HCT116 (cell line): ENCODE measurements at regions not wholly inside any gene's neighbourhood (a gene's known extent, or its start where the extent isn't known, plus 50 kb on each side); places are given as distances from the start of the nearest gene placed in this dataset.

Experiments used
- ATAC-seq: fragments of 200-7000 bp; cut with Tn5 transposase; 2 replicates; pipeline ENCODE4 v1.9.1; 2020; ENCODE audit warnings: mild to moderate bottlenecking, moderate library complexity
- BruUV-seq: library from RNA; stranded (reverse); fragments of 400-500 nt; replicated peaks from 2 replicates; lab custom pipeline; 2021; lab: Mats Ljungman, UMichigan
- CTCF ChIA-PET: fragments of 300-600 bp; sonication (Branson Sonifier 250); formaldehyde crosslinking; loops from one replicate; lab custom pipeline; 2021; ENCODE audit warnings: antibody characterized with exemption; lab: Charles Lee
- POLR2A ChIA-PET: fragments of 300-600, 350-600 bp; sonication (Branson Sonifier 250); formaldehyde crosslinking; loops from one replicate; lab custom pipeline; 2021; ENCODE audit warnings: antibody characterized with exemption; lab: Charles Lee
- RAD21 ChIA-PET, 2 experiments: fragments of 300-600 bp; sonication (Branson Sonifier 250); formaldehyde crosslinking; loops; one replicate each; lab custom pipeline; 2023; ENCODE audit warnings: low total read pairs in 2 of 2; ENCODE audit not compliant: uncharacterized antibody in 2 of 2, unreplicated experiment in 2 of 2, low non-redundant PET in 1 of 2; lab: Charles Lee
- DNase-seq: peaks from one replicate; pipeline ENCODE4 v3.0.0-alpha.2; 2010; ENCODE audit warnings: low read depth, low spot score
- H2AFZ ChIP-seq: fragments of 200-600 bp; shearing (Covaris generic), sonication (generic); 2 replicates; pipeline ENCODE4 v1.6.1; 2017; ENCODE audit warnings: low read depth, mixed run types, mixed read lengths, antibody characterized with exemption, low read length; ENCODE audit not compliant: poor library complexity, severe bottlenecking
- H3K27ac ChIP-seq: 2 replicates; pipeline ENCODE4 v1.5.1; 2012; ENCODE audit warnings: low read depth, low read length
- H3K27me3 ChIP-seq: fragments of 200-600 bp; sonication (generic); 2 replicates; pipeline ENCODE4 v1.6.1; 2016; ENCODE audit warnings: mixed run types, low read length, mixed read lengths; ENCODE audit not compliant: insufficient read depth
- H3K36me3 ChIP-seq, 2 experiments: fragments of 200-500 bp in 1 of 2; fragments of 200-600 bp in 1 of 2; sonication (Bioruptor generic) in 1 of 2; sonication (generic) in 1 of 2; 2 replicates each; pipeline versions ENCODE4 v1.5.1 to v1.6.1; 2014 to 2016; ENCODE audit warnings: low read length in 2 of 2, inconsistent platforms in 1 of 2, mixed read lengths in 1 of 2, mixed run types in 1 of 2; ENCODE audit not compliant: insufficient read depth in 2 of 2, control insufficient read depth in 1 of 2
- H3K4me1 ChIP-seq, 2 experiments: fragments of 200-600 bp in 1 of 2; sonication (generic) in 1 of 2; 2 replicates each; pipeline versions ENCODE4 v1.5.1 to v1.6.1; 2012 to 2017; ENCODE audit warnings: low read length in 2 of 2, inconsistent platforms in 1 of 2, mild to moderate bottlenecking in 1 of 2, mixed read lengths in 1 of 2, mixed run types in 1 of 2, moderate library complexity in 1 of 2; ENCODE audit not compliant: insufficient read depth in 2 of 2, control insufficient read depth in 1 of 2
- H3K4me2 ChIP-seq: fragments of 200-600 bp; sonication (generic); 2 replicates; pipeline ENCODE4 v1.6.1; 2017; ENCODE audit warnings: mixed run types, low read length, mixed read lengths
- H3K4me3 ChIP-seq, 2 experiments: fragments of 200-600 bp in 1 of 2; sonication (generic) in 1 of 2; replicated peaks in 1 of 2; 2 replicates each; pipeline ENCODE4 v1.5.1; 2011 to 2016; ENCODE audit warnings: low read length in 2 of 2, control low read depth in 1 of 2, low read depth in 1 of 2, mild to moderate bottlenecking in 1 of 2, mixed read lengths in 1 of 2, mixed run types in 1 of 2
- H3K79me2 ChIP-seq: fragments of 200-600 bp; sonication (generic); 2 replicates; pipeline ENCODE4 v1.6.1; 2017; ENCODE audit warnings: mild to moderate bottlenecking, mixed run types, low read length, moderate library complexity, mixed read lengths; ENCODE audit not compliant: insufficient read depth
- H3K9ac ChIP-seq: fragments of 200-600 bp; sonication (generic); 2 replicates; pipeline ENCODE4 v1.6.1; 2016; ENCODE audit warnings: low read length, mixed read lengths
- H3K9me2 ChIP-seq: fragments of 200-600 bp; sonication (generic), shearing (Covaris generic); 2 replicates; pipeline ENCODE4 v1.6.1; 2017; ENCODE audit warnings: mixed run types, mild to moderate bottlenecking, moderate library complexity; ENCODE audit not compliant: insufficient read depth
- H3K9me3 ChIP-seq, 2 experiments: fragments of 200-500 bp in 1 of 2; fragments of 200-600 bp in 1 of 2; sonication (Bioruptor generic) in 1 of 2; sonication (generic) in 1 of 2; 2 replicates each; pipeline ENCODE4 v1.6.1; 2014 to 2017; ENCODE audit warnings: low read length in 2 of 2, mixed read lengths in 2 of 2, inconsistent platforms in 1 of 2, low read depth in 1 of 2, mild to moderate bottlenecking in 1 of 2, mixed run types in 1 of 2, moderate library complexity in 1 of 2; ENCODE audit not compliant: control insufficient read depth in 1 of 2, insufficient read depth in 1 of 2
- H4K20me1 ChIP-seq: fragments of 200-600 bp; sonication (generic), shearing (Covaris generic); 2 replicates; pipeline ENCODE4 v1.6.1; 2017; ENCODE audit warnings: mixed run types, mild to moderate bottlenecking, moderate library complexity; ENCODE audit not compliant: insufficient read depth
- CBX3 ChIP-seq: IDR thresholded peaks from 2 replicates; pipeline ENCODE4 v1.6.1; 2012; ENCODE audit warnings: low read depth
- CEBPB ChIP-seq: IDR thresholded peaks from 2 replicates; pipeline ENCODE4 v1.6.1; 2012; ENCODE audit warnings: low read depth
- EGR1 ChIP-seq: IDR thresholded peaks from 2 replicates; pipeline ENCODE4 v1.6.1; 2012; ENCODE audit warnings: low read depth
- EZH2phosphoT487 ChIP-seq: fragments of 200-600 bp; IDR thresholded peaks from 2 replicates; pipeline ENCODE4 v1.6.1; 2018; ENCODE audit warnings: antibody characterized with exemption, borderline replicate concordance
- RAD21 ChIP-seq: IDR thresholded peaks from 2 replicates; pipeline ENCODE4 v1.6.1; 2012; ENCODE audit warnings: low read depth, mild to moderate bottlenecking
- SRF ChIP-seq: IDR thresholded peaks from 2 replicates; pipeline ENCODE4 v1.6.1; 2012; ENCODE audit warnings: low read depth
- TCF7L2 ChIP-seq: IDR thresholded peaks from 2 replicates; pipeline ENCODE4 v1.7.0; 2011; ENCODE audit warnings: borderline replicate concordance, inconsistent platforms; ENCODE audit not compliant: insufficient read depth, insufficient read length; ENCODE audit errors: extremely low read depth
- YY1 ChIP-seq: IDR thresholded peaks from 2 replicates; pipeline ENCODE4 v1.6.1; 2011; ENCODE audit warnings: low read length, low read depth, moderate library complexity, mild to moderate bottlenecking; ENCODE audit not compliant: insufficient replicate concordance; ENCODE audit errors: extremely low read depth
- ZNF274 ChIP-seq: fragments of 200-500 bp; sonication (Bioruptor generic); IDR thresholded peaks from 2 replicates; pipeline ENCODE4 v1.6.1; 2014; ENCODE audit warnings: mild to moderate bottlenecking, low read depth, low read length, inconsistent platforms
- intact Hi-C: fragments of 100-400 bp; cut with micrococcal nuclease; formaldehyde crosslinking; loops from 2 replicates; pipeline ENCODE4 v1.10.0; 2022
- TF ChIP-seq, protein P1 (sequence below): IDR thresholded peaks from 2 replicates; pipeline ENCODE4 v1.6.1; 2012; ENCODE audit warnings: low read depth
- TF ChIP-seq, protein P2 (sequence below): IDR thresholded peaks from 2 replicates; pipeline ENCODE4 v1.6.1; 2012
- TF ChIP-seq, protein P3 (sequence below): IDR thresholded peaks from 2 replicates; pipeline ENCODE4 v1.6.1; 2011; ENCODE audit warnings: mild to moderate bottlenecking, low read length, moderate library complexity; ENCODE audit not compliant: insufficient replicate concordance; ENCODE audit errors: extremely low read depth

DNA sequence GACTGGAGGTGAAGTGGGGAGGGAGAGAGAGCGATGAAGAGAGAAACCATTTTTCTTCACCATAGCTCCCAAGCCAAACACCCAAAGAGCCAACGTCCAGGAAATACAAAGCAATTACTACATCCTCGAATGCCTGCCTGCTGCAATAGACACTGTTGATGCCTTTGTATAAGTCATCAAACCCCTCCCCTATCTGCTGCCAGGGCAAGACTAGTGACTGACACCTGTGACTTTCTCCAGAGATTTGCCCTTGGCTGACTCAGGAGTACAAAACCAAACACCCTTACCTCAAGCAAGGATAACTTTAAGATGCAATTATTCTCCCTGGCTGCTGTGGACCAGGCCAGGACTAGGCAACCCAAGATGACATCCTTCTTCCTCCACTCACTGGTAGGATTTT is 81.8 kb upstream of the RASA1 start:
- Histone ChIP-seq H3K4me3 (no peak overlapping the region), H3K4me1 (no peaks in the 10 kb centered on the region), H2AFZ (no peak overlapping the region), H3K9me3 (no peaks in the 10 kb centered on the region), H3K27ac (no peak overlapping the region), H3K9me2 (no peaks in the 10 kb centered on the region), H3K4me2 (no peak overlapping the region), H3K27me3 (no peaks in the 10 kb centered on the region), H3K79me2 (no peaks in the 10 kb centered on the region), H3K36me3 (no peaks in the 10 kb centered on the region), H3K9ac (no peak overlapping the region), H4K20me1 (no peaks in the 10 kb centered on the region)
- no TSS peak for BruUV-seq
- DNase-seq (no peak), ATAC-seq (no peak)
- intact Hi-C loops = no loop called here
- ChIA-PET RAD21 (no interaction called here), CTCF (no interaction called here), POLR2A (no interaction called here)
- TF ChIP-seq EGR1 = no peak
- no peak for TF ChIP-seq SRF
- no peak for TF ChIP-seq EZH2phosphoT487
- no peak for TF ChIP-seq TCF7L2
- no peak for TF ChIP-seq CBX3

DNA sequence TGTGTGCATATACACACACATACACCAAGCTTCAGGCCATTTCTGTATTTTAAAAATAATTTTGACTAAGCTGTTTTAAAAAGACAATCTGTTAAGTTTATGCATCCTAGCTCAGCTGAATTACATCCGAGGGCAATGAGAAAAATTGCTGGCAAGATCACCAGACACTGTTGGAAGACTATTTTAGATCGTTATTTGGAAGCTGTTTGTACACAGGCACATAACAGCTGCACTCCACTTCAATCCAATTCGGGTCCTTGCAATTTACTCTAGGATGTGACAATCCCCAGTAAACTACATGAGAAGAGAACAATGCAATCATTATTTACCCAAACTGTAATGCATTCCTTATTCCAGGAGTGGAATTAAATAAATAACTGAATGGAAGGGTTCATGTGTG is 79.3 kb upstream of the RASA1 start:
- H3K4me2 ChIP-seq = no peak overlapping the region
- no peaks in the 10 kb centered on the region for H3K27me3 ChIP-seq
- H3K4me1 ChIP-seq = no peaks in the 10 kb centered on the region
- intact Hi-C loops = no loop called here
- no peaks in the 10 kb centered on the region for H4K20me1 ChIP-seq
- H3K27ac ChIP-seq = no peak overlapping the region
- ChIA-PET POLR2A (no interaction called here), RAD21 (no interaction called here), CTCF (no interaction called here)
- no peak for ATAC-seq
- no peaks in the 10 kb centered on the region for H3K36me3 ChIP-seq
- no peak for DNase-seq
- H3K9me2 ChIP-seq = no peaks in the 10 kb centered on the region
- TF ChIP-seq, protein P1, sequence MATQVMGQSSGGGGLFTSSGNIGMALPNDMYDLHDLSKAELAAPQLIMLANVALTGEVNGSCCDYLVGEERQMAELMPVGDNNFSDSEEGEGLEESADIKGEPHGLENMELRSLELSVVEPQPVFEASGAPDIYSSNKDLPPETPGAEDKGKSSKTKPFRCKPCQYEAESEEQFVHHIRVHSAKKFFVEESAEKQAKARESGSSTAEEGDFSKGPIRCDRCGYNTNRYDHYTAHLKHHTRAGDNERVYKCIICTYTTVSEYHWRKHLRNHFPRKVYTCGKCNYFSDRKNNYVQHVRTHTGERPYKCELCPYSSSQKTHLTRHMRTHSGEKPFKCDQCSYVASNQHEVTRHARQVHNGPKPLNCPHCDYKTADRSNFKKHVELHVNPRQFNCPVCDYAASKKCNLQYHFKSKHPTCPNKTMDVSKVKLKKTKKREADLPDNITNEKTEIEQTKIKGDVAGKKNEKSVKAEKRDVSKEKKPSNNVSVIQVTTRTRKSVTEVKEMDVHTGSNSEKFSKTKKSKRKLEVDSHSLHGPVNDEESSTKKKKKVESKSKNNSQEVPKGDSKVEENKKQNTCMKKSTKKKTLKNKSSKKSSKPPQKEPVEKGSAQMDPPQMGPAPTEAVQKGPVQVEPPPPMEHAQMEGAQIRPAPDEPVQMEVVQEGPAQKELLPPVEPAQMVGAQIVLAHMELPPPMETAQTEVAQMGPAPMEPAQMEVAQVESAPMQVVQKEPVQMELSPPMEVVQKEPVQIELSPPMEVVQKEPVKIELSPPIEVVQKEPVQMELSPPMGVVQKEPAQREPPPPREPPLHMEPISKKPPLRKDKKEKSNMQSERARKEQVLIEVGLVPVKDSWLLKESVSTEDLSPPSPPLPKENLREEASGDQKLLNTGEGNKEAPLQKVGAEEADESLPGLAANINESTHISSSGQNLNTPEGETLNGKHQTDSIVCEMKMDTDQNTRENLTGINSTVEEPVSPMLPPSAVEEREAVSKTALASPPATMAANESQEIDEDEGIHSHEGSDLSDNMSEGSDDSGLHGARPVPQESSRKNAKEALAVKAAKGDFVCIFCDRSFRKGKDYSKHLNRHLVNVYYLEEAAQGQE = no peak
- TF ChIP-seq YY1 (no peak), RAD21 (no peak), CBX3 (no peak), CEBPB (no peak), ZNF274 (no peak)
- TF ChIP-seq, protein P2, sequence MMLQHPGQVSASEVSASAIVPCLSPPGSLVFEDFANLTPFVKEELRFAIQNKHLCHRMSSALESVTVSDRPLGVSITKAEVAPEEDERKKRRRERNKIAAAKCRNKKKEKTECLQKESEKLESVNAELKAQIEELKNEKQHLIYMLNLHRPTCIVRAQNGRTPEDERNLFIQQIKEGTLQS = no peak
- TF ChIP-seq, protein P3, sequence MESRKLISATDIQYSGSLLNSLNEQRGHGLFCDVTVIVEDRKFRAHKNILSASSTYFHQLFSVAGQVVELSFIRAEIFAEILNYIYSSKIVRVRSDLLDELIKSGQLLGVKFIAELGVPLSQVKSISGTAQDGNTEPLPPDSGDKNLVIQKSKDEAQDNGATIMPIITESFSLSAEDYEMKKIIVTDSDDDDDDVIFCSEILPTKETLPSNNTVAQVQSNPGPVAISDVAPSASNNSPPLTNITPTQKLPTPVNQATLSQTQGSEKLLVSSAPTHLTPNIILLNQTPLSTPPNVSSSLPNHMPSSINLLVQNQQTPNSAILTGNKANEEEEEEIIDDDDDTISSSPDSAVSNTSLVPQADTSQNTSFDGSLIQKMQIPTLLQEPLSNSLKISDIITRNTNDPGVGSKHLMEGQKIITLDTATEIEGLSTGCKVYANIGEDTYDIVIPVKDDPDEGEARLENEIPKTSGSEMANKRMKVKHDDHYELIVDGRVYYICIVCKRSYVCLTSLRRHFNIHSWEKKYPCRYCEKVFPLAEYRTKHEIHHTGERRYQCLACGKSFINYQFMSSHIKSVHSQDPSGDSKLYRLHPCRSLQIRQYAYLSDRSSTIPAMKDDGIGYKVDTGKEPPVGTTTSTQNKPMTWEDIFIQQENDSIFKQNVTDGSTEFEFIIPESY = no peak
- H3K9ac ChIP-seq = no peak overlapping the region
- H2AFZ ChIP-seq = no peak overlapping the region
- no peaks in the 10 kb centered on the region for H3K9me3 ChIP-seq
- no TSS peak for BruUV-seq
- no peaks in the 10 kb centered on the region for H3K79me2 ChIP-seq
- no peak overlapping the region for H3K4me3 ChIP-seq
